NCI-H2081 treated with DMSO at 0.1 percent for 48 hours (cell line): ENCODE measurements at regions not wholly inside any gene's neighbourhood (a gene's known extent, or its start where the extent isn't known, plus 50 kb on each side); places are given as distances from the start of the nearest gene placed in this dataset.
"Not testable (repeated sequence)": the region's sequence is repeated elsewhere in the genome, so short reads cannot be mapped to it uniquely, and the experiment has no call there.

ENCODE experiments used
- DNase-seq: peaks from one replicate; lab custom pipeline; 2025; lab: John Stamatoyannopoulos, UW

- DNase-seq = no peak
Measured at GRCh38 chr4:104896660-104897645, 249.7 kb upstream of the TET2 start.

GRCh38 chr4:104899863-104900262, 246.8 kb upstream of the TET2 start:
- no peak for DNase-seq

- no peak for DNase-seq
Measured at GRCh38 chr4:104901438-104901837, 245.2 kb upstream of the TET2 start.

- DNase-seq = no peak
Measured at GRCh38 chr4:104901961-104902605, 244.6 kb upstream of the TET2 start.

- no peak for DNase-seq
Measured at GRCh38 chr4:104905065-104905464, 241.6 kb upstream of the TET2 start.

GRCh38 chr4:104905546-104905945, 241.1 kb upstream of the TET2 start:
- DNase-seq = no peak

- DNase-seq = no peak
Measured at GRCh38 chr4:104906276-104906675, 240.4 kb upstream of the TET2 start.

- DNase-seq = no peak
Measured at GRCh38 chr4:104907074-104907649, 239.5 kb upstream of the TET2 start.

- DNase-seq = no peak
Measured at GRCh38 chr4:104907991-104908390, 238.7 kb upstream of the TET2 start.

GRCh38 chr4:104909376-104909775, 237.3 kb upstream of the TET2 start:
- no peak for DNase-seq

- no peak for DNase-seq
Measured at GRCh38 chr4:104912518-104912917, 234.2 kb upstream of the TET2 start.

- no peak for DNase-seq
Measured at GRCh38 chr4:104915373-104915772, 231.3 kb upstream of the TET2 start.

GRCh38 chr4:104915864-104916263, 230.8 kb upstream of the TET2 start:
- DNase-seq = no peak

- no peak for DNase-seq
Measured at GRCh38 chr4:104919406-104919805, 227.3 kb upstream of the TET2 start.

GRCh38 chr4:104930298-104930697, 216.4 kb upstream of the TET2 start:
- DNase-seq = no peak

- DNase-seq = not testable (repeated sequence)
Measured at GRCh38 chr4:104930745-104931736, 215.6 kb upstream of the TET2 start.

GRCh38 chr4:104938624-104939023, 208.1 kb upstream of the TET2 start:
- DNase-seq = no peak

GRCh38 chr4:104940927-104941326, 205.7 kb upstream of the TET2 start:
- no peak for DNase-seq

- DNase-seq = no peak
Measured at GRCh38 chr4:104941661-104942062, 205.0 kb upstream of the TET2 start.

- DNase-seq = no peak
Measured at GRCh38 chr4:104942990-104943743, 203.5 kb upstream of the TET2 start.

- DNase-seq = no peak
Measured at GRCh38 chr4:104944596-104944995, 202.1 kb upstream of the TET2 start.
